Immature natural killer cell (primary cell): ENCODE measurements at regions not wholly inside any gene's neighbourhood (a gene's known extent, or its start where the extent isn't known, plus 50 kb on each side); places are given as distances from the start of the nearest gene placed in this dataset.
"Not testable (repeated sequence)": the region's sequence is repeated elsewhere in the genome, so short reads cannot be mapped to it uniquely, and the experiment has no call there.

Experiments used
- DNase-seq, 3 donors: peaks; one replicate each; pipeline ENCODE4 v3.0.0; 2022; ENCODE audit warnings: mixed read lengths in 1 of 3
- H3K27ac Mint-ChIP-seq, 6 donors: one replicate each; pipeline ENCODE4 v1.8.0; 2020; ENCODE audit warnings: mixed read lengths in 6 of 6, mild to moderate bottlenecking in 5 of 6, inconsistent platforms in 4 of 6, moderate library complexity in 3 of 6
- H3K27me3 Mint-ChIP-seq, 3 donors: one replicate each; pipeline ENCODE4 v1.8.0; 2020 to 2021; ENCODE audit warnings: low read depth in 3 of 3, mild to moderate bottlenecking in 3 of 3, mixed read lengths in 3 of 3, moderate library complexity in 3 of 3, inconsistent platforms in 1 of 3
- H3K36me3 Mint-ChIP-seq, 3 donors: one replicate each; pipeline ENCODE4 v1.8.0; 2020; ENCODE audit warnings: mixed read lengths in 3 of 3, inconsistent platforms in 2 of 3, mild to moderate bottlenecking in 2 of 3
- H3K4me1 Mint-ChIP-seq, 2 donors: one replicate each; pipeline ENCODE4 v1.8.0; 2020; ENCODE audit warnings: inconsistent platforms in 2 of 2, mild to moderate bottlenecking in 2 of 2, mixed read lengths in 2 of 2, moderate library complexity in 1 of 2
- H3K4me3 Mint-ChIP-seq, 5 donors: one replicate each; pipeline ENCODE4 v1.8.0; 2020; ENCODE audit warnings: mild to moderate bottlenecking in 5 of 5, mixed read lengths in 5 of 5, inconsistent platforms in 3 of 5, moderate library complexity in 3 of 5
- H3K9me3 Mint-ChIP-seq, 6 donors: one replicate each; pipeline ENCODE4 v1.8.0; 2020; ENCODE audit warnings: mild to moderate bottlenecking in 6 of 6, mixed read lengths in 6 of 6, inconsistent platforms in 4 of 6, moderate library complexity in 3 of 6

GRCh38 chr2:236354056-236354940 lies 90.1 kb upstream of the ASB18 start:
- no peaks in the 10 kb centered on the region for H3K9me3 Mint-ChIP-seq
- no peak overlapping the region for H3K27ac Mint-ChIP-seq
- DNase-seq, result no peak
- peaks cover 4 to 10% of the 10 kb centered on the region in 2 donors for H3K4me1 Mint-ChIP-seq
- no peaks in the 10 kb centered on the region for H3K36me3 Mint-ChIP-seq
- H3K4me3 Mint-ChIP-seq, result no peak overlapping the region
- H3K27me3 Mint-ChIP-seq, result peaks cover 1 to 3% (median 2%) of the 10 kb centered on the region in 3 donors

DNA sequence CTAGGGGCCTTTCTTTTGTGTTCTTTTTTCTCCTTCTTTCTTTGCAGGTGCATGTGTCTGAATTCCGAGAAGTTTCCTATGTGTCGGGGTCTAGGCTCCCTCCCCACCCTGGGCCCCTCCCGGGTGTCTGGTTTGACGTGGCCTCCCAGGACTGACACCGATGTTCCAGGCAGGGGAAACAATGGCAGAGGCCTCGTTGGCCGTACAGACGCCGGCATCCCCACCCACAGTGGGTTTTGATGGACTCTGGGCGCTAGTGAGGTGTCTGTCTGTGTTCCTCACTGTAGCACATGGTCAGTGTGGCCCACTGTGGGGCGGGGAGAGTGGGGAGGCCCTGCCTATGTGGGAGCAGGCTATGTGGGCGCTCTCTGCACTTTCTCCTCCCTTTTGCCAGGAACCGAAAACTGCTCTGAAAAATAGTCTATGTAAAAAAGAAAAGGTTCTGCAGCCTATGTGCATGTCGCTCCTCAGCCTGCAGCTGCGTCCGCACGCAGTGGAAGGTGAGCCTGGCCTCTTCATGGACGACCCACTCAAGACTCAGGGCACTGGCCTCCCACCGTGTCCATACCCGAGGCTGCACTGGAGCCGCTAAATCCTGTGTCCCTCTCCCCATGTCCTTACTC lies 90.9 kb upstream of the ASB18 start:
- Mint-ChIP-seq H3K36me3 (no peaks in the 10 kb centered on the region), H3K4me1 (peaks cover 9 to 17% of the 10 kb centered on the region in 2 donors), H3K9me3 (no peaks in the 10 kb centered on the region), H3K27ac (peak overlapping the region in 1 of 6 donors; percentile 1), H3K27me3 (peaks cover 1 to 3% (median 2%) of the 10 kb centered on the region in 3 donors), H3K4me3 (no peak overlapping the region)
- no peak for DNase-seq

DNA sequence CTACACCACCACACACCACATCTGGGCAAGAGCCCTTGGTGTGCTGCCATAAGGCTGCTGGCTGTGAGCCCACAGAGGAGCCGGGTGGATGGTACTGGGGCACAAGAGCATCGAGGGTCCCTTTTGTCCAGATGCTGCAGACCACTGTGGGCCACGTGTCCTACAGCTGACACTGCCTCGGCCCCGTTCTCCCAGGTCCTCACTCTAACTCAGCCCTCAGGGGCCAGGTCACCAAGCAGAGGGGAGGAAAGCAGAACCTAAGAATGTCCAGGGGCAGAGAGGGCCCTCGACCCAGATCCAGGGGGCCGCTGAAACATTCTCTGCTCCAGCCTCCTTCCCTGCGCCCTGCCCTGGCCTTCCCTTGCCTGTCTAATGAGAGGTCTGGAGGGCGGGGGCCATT lies 91.7 kb upstream of the ASB18 start:
- Mint-ChIP-seq H3K4me3 (no peak overlapping the region), H3K27me3 (peaks cover 1 to 3% (median 2%) of the 10 kb centered on the region in 3 donors), H3K27ac (peak overlapping the region in 1 of 6 donors; percentile 1), H3K36me3 (no peaks in the 10 kb centered on the region), H3K9me3 (no peaks in the 10 kb centered on the region), H3K4me1 (peaks cover 9 to 17% of the 10 kb centered on the region in 2 donors)
- DNase-seq, result no peak

DNA sequence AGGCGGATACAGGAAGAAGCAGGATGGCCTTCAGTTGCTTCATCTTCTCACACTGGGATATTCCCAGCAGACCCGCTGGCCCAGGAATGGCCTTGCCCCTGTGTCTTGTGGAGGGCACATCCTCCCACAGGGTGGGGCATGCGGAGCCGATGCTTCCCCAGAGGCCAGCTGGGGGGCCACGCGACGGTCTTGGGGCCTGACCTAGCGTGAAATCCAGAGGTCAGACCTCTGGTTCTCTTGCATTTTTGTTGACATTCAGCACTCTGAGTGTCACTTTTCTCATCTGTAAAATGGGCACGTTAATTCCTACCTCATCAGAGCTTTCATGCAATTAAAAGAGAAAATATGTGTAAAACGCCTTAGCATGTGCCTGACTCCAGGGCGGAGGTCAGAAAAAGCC lies 92.1 kb upstream of the ASB18 start:
- H3K4me1 Mint-ChIP-seq, result peaks cover 9 to 17% of the 10 kb centered on the region in 2 donors
- not testable (repeated sequence) for H3K9me3 Mint-ChIP-seq, DNase-seq, H3K27ac Mint-ChIP-seq, H3K36me3 Mint-ChIP-seq, H3K27me3 Mint-ChIP-seq, H3K4me3 Mint-ChIP-seq

DNA sequence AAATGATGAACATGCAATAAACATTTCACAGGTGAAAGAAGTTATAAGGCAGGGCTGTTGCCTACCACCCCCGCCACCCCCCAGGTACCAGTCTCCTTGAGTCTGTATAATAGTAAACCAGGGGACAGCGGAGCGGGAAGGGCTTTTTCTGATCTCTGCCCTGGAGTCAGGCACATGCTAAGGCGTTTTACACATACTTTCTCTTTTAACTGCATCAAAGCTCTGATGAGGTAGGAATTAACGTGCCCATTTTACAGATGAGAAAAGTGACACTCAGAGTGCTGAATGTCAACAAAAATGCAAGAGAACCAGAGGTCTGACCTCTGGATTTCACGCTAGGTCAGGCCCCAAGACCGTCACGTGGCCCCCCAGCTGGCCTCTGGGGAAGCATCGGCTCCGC lies 94.3 kb upstream of the ASB18 start:
- H3K27me3 Mint-ChIP-seq, H3K9me3 Mint-ChIP-seq, H3K27ac Mint-ChIP-seq, H3K4me3 Mint-ChIP-seq, H3K36me3 Mint-ChIP-seq, DNase-seq: not testable (repeated sequence)
- H3K4me1 Mint-ChIP-seq, result peaks cover 7 to 10% of the 10 kb centered on the region in 2 donors

DNA sequence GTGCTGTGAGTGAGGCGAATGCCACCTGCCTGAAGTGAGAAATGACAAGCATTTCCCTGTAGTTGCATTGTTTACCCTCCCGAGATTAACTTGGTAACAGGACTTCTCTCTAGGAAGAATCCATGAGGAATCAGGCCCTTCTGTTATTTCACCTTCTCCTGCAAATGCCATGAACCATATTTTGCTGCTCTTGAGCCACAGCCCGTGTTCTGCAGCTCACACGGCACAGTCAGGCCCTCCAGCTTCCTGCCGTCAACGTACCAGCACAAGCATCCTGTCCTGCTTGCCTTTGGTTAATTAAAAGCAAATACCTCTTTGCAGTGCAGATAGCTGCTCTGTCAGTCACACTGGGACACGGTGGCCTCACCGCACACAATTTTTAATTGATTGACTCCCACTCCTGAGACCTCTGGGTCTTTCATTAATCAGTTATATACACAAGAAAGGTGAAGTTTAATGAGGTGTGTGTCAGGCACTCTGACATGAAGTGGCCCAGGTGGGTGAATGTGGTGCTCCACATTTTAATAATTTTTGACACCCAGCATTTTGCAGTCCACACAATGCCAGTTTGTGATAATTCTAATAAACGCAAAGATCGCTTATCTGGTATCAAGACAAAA lies 95.3 kb upstream of the ASB18 start:
- no peaks in the 10 kb centered on the region for H3K9me3 Mint-ChIP-seq
- no peaks in the 10 kb centered on the region for H3K36me3 Mint-ChIP-seq
- H3K27ac Mint-ChIP-seq, result no peak overlapping the region
- peaks cover 0 to 2% (median 2%) of the 10 kb centered on the region in 3 donors for H3K27me3 Mint-ChIP-seq
- no peak for DNase-seq
- peaks cover 7 to 14% of the 10 kb centered on the region in 2 donors for H3K4me1 Mint-ChIP-seq
- no peak overlapping the region for H3K4me3 Mint-ChIP-seq

DNA sequence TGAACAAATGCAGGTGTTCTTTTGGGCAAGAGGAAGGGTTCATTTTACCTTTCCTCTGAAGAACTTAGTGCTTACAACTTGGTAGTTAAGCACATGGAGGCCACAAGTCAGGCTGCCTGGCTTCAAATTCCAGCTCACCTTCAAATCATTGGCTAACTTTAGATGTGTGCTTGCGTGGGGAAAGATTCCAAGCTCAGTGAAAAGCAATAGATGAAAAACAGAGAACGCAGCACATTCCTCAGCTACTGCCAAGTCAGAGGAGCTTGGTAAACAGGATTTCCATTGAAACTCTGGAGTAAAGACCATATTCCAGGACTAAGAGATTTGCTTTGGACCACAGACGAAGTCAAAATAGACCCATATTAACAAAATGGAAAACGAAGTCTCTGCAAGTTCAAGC lies 96.3 kb upstream of the ASB18 start:
- H3K27me3 Mint-ChIP-seq, result peaks cover 0 to 3% (median 2%) of the 10 kb centered on the region in 3 donors
- no peak overlapping the region for H3K27ac Mint-ChIP-seq

GRCh38 chr2:236363711-236364277 lies 99.6 kb upstream of the ASB18 start:
- no peak overlapping the region for H3K4me3 Mint-ChIP-seq
- H3K4me1 Mint-ChIP-seq, result peaks cover 40 to 51% of the 10 kb centered on the region in 2 donors
- no peaks in the 10 kb centered on the region for H3K9me3 Mint-ChIP-seq
- DNase-seq, result no peak
- peaks cover 10 to 18% (median 11%) of the 10 kb centered on the region in 3 donors for H3K27me3 Mint-ChIP-seq
- H3K36me3 Mint-ChIP-seq, result no peaks in the 10 kb centered on the region
- H3K27ac Mint-ChIP-seq, result no peak overlapping the region

More for the DNA sequence above, 96.3 kb upstream of the ASB18 start:
- DNase-seq, result no peak
- no peaks in the 10 kb centered on the region for H3K36me3 Mint-ChIP-seq
- H3K9me3 Mint-ChIP-seq, result no peaks in the 10 kb centered on the region
- H3K4me3 Mint-ChIP-seq, result no peak overlapping the region
- H3K4me1 Mint-ChIP-seq, result peaks cover 16 to 23% of the 10 kb centered on the region in 2 donors

DNA sequence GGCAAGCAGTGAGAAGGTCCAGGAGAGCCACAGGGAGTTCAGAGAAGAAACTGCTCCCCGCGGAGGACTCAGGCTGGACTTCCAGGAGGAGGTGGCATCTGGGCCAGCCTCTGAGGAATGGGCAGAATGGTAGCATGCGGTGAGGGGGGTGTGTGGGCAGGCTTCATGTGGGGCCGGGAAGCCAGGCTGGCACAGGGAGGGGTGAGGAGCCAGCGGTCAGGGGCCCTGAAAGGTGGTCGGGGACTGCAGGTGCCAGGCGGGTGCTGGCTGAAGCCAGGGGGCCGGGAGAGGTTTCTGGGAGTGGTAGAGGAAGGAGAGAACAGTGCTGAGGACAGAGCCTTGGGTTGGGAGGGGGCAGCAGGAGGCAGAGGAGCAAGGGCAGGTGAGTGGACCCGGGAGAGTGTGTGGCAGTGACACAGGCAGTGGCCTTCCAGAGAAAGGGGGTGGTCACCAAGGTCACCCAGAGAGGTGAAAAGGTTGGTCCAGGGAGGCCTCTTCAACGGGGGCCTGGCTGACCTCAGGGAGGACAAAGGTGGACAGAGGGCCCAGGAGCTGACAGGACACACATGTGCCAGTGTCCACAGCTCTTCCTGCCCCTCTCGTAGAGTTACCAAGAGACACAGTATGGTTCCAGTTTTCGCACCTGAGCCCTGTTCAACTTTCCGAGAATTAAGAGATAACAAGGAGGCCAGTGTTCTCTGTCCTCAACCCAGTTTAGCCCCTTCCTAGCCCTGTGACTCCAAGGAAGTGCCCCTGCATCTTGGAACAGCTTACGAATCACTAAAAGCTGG lies 101.2 kb upstream of the ASB18 start:
- Mint-ChIP-seq H3K4me1 (peaks cover 32 to 41% of the 10 kb centered on the region in 2 donors), H3K27ac (no peak overlapping the region), H3K36me3 (no peaks in the 10 kb centered on the region), H3K27me3 (peaks cover 11 to 23% (median 16%) of the 10 kb centered on the region in 3 donors), H3K4me3 (peak overlapping the region; percentile 78 to 88 (median 83)), H3K9me3 (no peaks in the 10 kb centered on the region)
- no peak for DNase-seq

DNA sequence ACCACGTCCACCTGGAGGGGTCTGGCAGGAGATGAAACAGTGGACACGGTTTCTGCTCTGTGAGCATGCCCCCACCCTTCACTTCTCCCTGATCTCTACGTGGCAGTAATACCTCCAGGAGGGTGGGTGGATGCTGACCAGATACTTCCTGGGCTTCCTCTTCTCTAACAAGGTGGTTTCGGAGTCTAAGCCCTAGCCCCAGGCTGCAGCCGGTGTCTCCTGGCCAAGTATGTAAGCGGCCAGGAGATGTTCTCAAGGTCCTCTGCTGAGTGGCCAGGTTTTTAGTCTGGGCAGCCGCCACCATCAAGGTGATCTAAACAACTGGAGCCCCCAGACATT lies 101.8 kb upstream of the ASB18 start:
- Mint-ChIP-seq H3K36me3 (no peaks in the 10 kb centered on the region), H3K27me3 (peaks cover 11 to 23% (median 17%) of the 10 kb centered on the region in 3 donors), H3K27ac (peak overlapping the region in 2 of 6 donors; percentile 9 to 46), H3K9me3 (no peaks in the 10 kb centered on the region), H3K4me3 (peak overlapping the region; percentile 78 to 88 (median 83)), H3K4me1 (peaks cover 32 to 41% of the 10 kb centered on the region in 2 donors)
- peak in 1 of 3 donors; percentile 13 for DNase-seq

- Mint-ChIP-seq H3K4me3 (peak overlapping the region; percentile 78 to 88 (median 83)), H3K27ac (peak overlapping the region in 3 of 6 donors; percentile 11 to 64 (median 59)), H3K27me3 (peaks cover 11 to 23% (median 18%) of the 10 kb centered on the region in 3 donors), H3K4me1 (peaks cover 32 to 41% of the 10 kb centered on the region in 2 donors), H3K36me3 (no peaks in the 10 kb centered on the region), H3K9me3 (no peaks in the 10 kb centered on the region)
- peak; percentile 55 to 59 (median 55) for DNase-seq
Measured at GRCh38 chr2:236366397-236366796, 102.2 kb upstream of the ASB18 start.

- DNase-seq, result no peak
- peaks cover 12 to 28% (median 18%) of the 10 kb centered on the region in 3 donors for H3K27me3 Mint-ChIP-seq
- no peaks in the 10 kb centered on the region for H3K9me3 Mint-ChIP-seq
- H3K4me3 Mint-ChIP-seq, result peak overlapping the region; percentile 6 to 61 (median 48)
- H3K36me3 Mint-ChIP-seq, result no peaks in the 10 kb centered on the region
- peaks cover 32 to 41% of the 10 kb centered on the region in 2 donors for H3K4me1 Mint-ChIP-seq
- no peak overlapping the region for H3K27ac Mint-ChIP-seq
Measured at GRCh38 chr2:236367506-236368289, 103.5 kb upstream of the ASB18 start.
